COLO668 (cell line): ENCODE measurements at regions not wholly inside any gene's neighbourhood (a gene's known extent, or its start where the extent isn't known, plus 50 kb on each side); places are given as distances from the start of the nearest gene placed in this dataset.

ENCODE experiments used
- DNase-seq: peaks from one replicate; lab custom pipeline; 2025; ENCODE audit not compliant: unreplicated experiment; lab: John Stamatoyannopoulos, UW

- DNase-seq = no peak
Measured at GRCh38 chr11:37560346-37560745, 962.3 kb upstream of the RAG2 start.

- DNase-seq = no peak
Measured at GRCh38 chr11:37558619-37559210, 960.7 kb upstream of the RAG2 start.

GRCh38 chr11:37557990-37558389 is 960.0 kb upstream of the RAG2 start:
- DNase-seq = no peak

GRCh38 chr11:37552284-37552683 is 954.2 kb upstream of the RAG2 start:
- DNase-seq = no peak

- DNase-seq = no peak
Measured at GRCh38 chr11:37544491-37544890, 946.5 kb upstream of the RAG2 start.

- no peak for DNase-seq
Measured at GRCh38 chr11:37533830-37534229, 935.8 kb upstream of the RAG2 start.

GRCh38 chr11:37533087-37533486 is 935.1 kb upstream of the RAG2 start:
- no peak for DNase-seq

- DNase-seq = no peak
Measured at GRCh38 chr11:37532271-37532670, 934.2 kb upstream of the RAG2 start.

- DNase-seq = no peak
Measured at GRCh38 chr11:37527545-37527944, 929.5 kb upstream of the RAG2 start.

GRCh38 chr11:37525336-37525735 is 927.3 kb upstream of the RAG2 start:
- DNase-seq = no peak

- DNase-seq = no peak
Measured at GRCh38 chr11:37519781-37520180, 921.7 kb upstream of the RAG2 start.

- DNase-seq = no peak
Measured at GRCh38 chr11:37512156-37512780, 914.2 kb upstream of the RAG2 start.

- DNase-seq = no peak
Measured at GRCh38 chr11:37511425-37511933, 913.4 kb upstream of the RAG2 start.

GRCh38 chr11:37509506-37509905 is 911.5 kb upstream of the RAG2 start:
- no peak for DNase-seq

- DNase-seq = no peak
Measured at GRCh38 chr11:37506531-37506930, 908.5 kb upstream of the RAG2 start.

- DNase-seq = no peak
Measured at GRCh38 chr11:37505406-37505805, 907.4 kb upstream of the RAG2 start.

GRCh38 chr11:37504921-37505320 is 906.9 kb upstream of the RAG2 start:
- DNase-seq = no peak

- no peak for DNase-seq
Measured at GRCh38 chr11:37504060-37504611, 906.1 kb upstream of the RAG2 start.

- DNase-seq = no peak
Measured at GRCh38 chr11:37503411-37504059, 905.5 kb upstream of the RAG2 start.

- DNase-seq = no peak
Measured at GRCh38 chr11:37502202-37502601, 904.2 kb upstream of the RAG2 start.

- DNase-seq = no peak
Measured at GRCh38 chr11:37500425-37500824, 902.4 kb upstream of the RAG2 start.

GRCh38 chr11:37497326-37497725 is 899.3 kb upstream of the RAG2 start:
- no peak for DNase-seq
